T47D (cell line): ENCODE measurements at regions not wholly inside any gene's neighbourhood (a gene's known extent, or its start where the extent isn't known, plus 50 kb on each side); places are given as distances from the start of the nearest gene placed in this dataset.

Experiments used
- DNase-seq, 2 experiments: peaks; one replicate each; pipeline versions ENCODE4 v3.0.0 to v3.0.0-alpha.2; 2011 to 2012; ENCODE audit warnings: low read depth in 1 of 2, low spot score in 1 of 2
- JUND ChIP-seq: IDR thresholded peaks from 2 replicates; pipeline ENCODE4 v1.6.1; 2012; ENCODE audit warnings: low read depth
- in situ Hi-C: cut with HindIII; loops from 2 replicates; pipeline ENCODE4 v1.10.0; 2016; ENCODE audit warnings: low sequenced_read_pairs, low pct_unique_long_range_greater_than_20kb

- TF ChIP-seq JUND: no peak
- in situ Hi-C loops: no loop called here
- no peak for DNase-seq
These were observed 215.3 kb downstream of the TTC32 start for GRCh38 chr2:19686439-19686838.

GRCh38 chr2:19685731-19686130, 216.1 kb downstream of the TTC32 start:
- no peak for TF ChIP-seq JUND
- in situ Hi-C loops: no loop called here
- DNase-seq: no peak

GRCh38 chr2:19684516-19684915, 217.3 kb downstream of the TTC32 start:
- in situ Hi-C loops: no loop called here
- no peak for DNase-seq
- TF ChIP-seq JUND: no peak

GRCh38 chr2:19683556-19683955, 218.2 kb downstream of the TTC32 start:
- in situ Hi-C loops: no loop called here
- TF ChIP-seq JUND: no peak
- no peak for DNase-seq

GRCh38 chr2:19682493-19682892, 219.3 kb downstream of the TTC32 start:
- no peak for DNase-seq
- TF ChIP-seq JUND: no peak
- in situ Hi-C loops: no loop called here

- in situ Hi-C loops: no loop called here
- DNase-seq: no peak
- TF ChIP-seq JUND: no peak
These were observed 223.8 kb downstream of the TTC32 start for GRCh38 chr2:19677825-19678518.

- no peak for TF ChIP-seq JUND
- DNase-seq: no peak
- in situ Hi-C loops: no loop called here
These were observed 224.5 kb downstream of the TTC32 start for GRCh38 chr2:19677215-19677777.

- in situ Hi-C loops: no loop called here
- no peak for TF ChIP-seq JUND
- DNase-seq: no peak
These were observed 225.0 kb downstream of the TTC32 start for GRCh38 chr2:19676770-19677169.

GRCh38 chr2:19675856-19676460, 225.8 kb downstream of the TTC32 start:
- no peak for DNase-seq
- in situ Hi-C loops: no loop called here

GRCh38 chr2:19675003-19675629, 226.7 kb downstream of the TTC32 start:
- TF ChIP-seq JUND: no peak
- DNase-seq: peak; percentile 6 to 30
- in situ Hi-C loops: no loop called here

More at GRCh38 chr2:19675856-19676460, 225.8 kb downstream of the TTC32 start:
- TF ChIP-seq JUND: no peak

GRCh38 chr2:19674051-19675002, 227.5 kb downstream of the TTC32 start:
- TF ChIP-seq JUND: no peak
- in situ Hi-C loops: no loop called here
- DNase-seq: no peak

- TF ChIP-seq JUND: no peak
- peak in 1 of 2 experiments; percentile 34 for DNase-seq
- in situ Hi-C loops: no loop called here
These were observed 228.5 kb downstream of the TTC32 start for GRCh38 chr2:19673213-19673791.
